ENCODE measurements at regions not wholly inside any gene's neighbourhood (a gene's known extent, or its start where the extent isn't known, plus 50 kb on each side); places are given as distances from the start of the nearest gene placed in this dataset.

- TF ChIP-seq EZH2phosphoT487 (IDR thresholded peaks at IDR 0.05; ENCODE audit: borderline replicate concordance) (no peak), CTCF (conservative IDR thresholded peaks at IDR 0.05; ENCODE audit: low read length) (no peak)
- no peaks in the 10 kb centered on the region for H3K9me2 ChIP-seq (replicated peaks; ENCODE audit: low read depth, low read length)
- no peaks in the 10 kb centered on the region for H3K27me3 ChIP-seq (ENCODE audit: insufficient read depth, low read length, poor library complexity, severe bottlenecking)
- H3K9ac ChIP-seq (ENCODE audit: low read depth, low read length, poor library complexity, severe bottlenecking): no peak overlapping the region
- H3K4me2 ChIP-seq (ENCODE audit: low read depth, low read length, poor library complexity, severe bottlenecking): no peak overlapping the region
- no peaks in the 10 kb centered on the region for H3K36me3 ChIP-seq (ENCODE audit: insufficient read depth, low read length)
- no peaks in the 10 kb centered on the region for H3F3A ChIP-seq (ENCODE audit: low read depth)
- no peaks in the 10 kb centered on the region for H3K79me2 ChIP-seq (ENCODE audit: insufficient read depth, low read length)
- H3K4me3 ChIP-seq (ENCODE audit: low read length, poor library complexity, severe bottlenecking): no peak overlapping the region
- H4K20me1 ChIP-seq (ENCODE audit: insufficient read depth, low read length, poor library complexity, severe bottlenecking): no peaks in the 10 kb centered on the region
- no peaks in the 10 kb centered on the region for H3K9me3 ChIP-seq (ENCODE audit: insufficient read depth, low read depth, low read length)
- no peaks in the 10 kb centered on the region for H3K4me1 ChIP-seq (ENCODE audit: insufficient read depth, low read length, poor library complexity, severe bottlenecking)
- H2AFZ ChIP-seq (ENCODE audit: low read length): no peak overlapping the region
These were observed 850.0 kb downstream of the LTN1 start for GRCh38 chr21:28142697-28143096.

DNA sequence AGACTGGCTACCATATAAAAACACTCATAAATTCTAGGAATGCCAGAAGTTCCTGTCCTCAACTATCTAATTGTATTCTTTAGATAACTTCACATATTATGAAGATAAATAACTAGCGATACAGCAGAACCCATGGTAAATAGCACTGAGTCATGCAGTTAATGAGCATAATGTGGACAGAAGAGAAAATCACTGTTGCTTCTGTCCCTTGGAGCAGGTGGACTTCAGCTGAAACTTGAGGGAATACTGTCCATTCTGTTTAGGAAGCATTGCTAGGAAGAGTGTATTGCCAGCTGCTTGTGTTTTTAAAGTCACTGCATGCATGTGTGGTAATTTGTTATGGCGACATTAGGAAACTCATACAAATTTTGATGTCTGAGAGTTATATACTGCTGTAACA lies 854.4 kb downstream of the LTN1 start:
- Histone ChIP-seq H3K9me3 (ENCODE audit: insufficient read depth, low read depth, low read length) (0 out of 2 replicates have a peak, but pooled peaks cover 3% of the 10 kb centered on the region), H3K79me2 (ENCODE audit: insufficient read depth, low read length) (no peaks in the 10 kb centered on the region), H3K9me2 (replicated peaks; ENCODE audit: low read depth, low read length) (no peaks in the 10 kb centered on the region), H2AFZ (ENCODE audit: low read length) (no peak overlapping the region), H4K20me1 (ENCODE audit: insufficient read depth, low read length, poor library complexity, severe bottlenecking) (no peaks in the 10 kb centered on the region), H3K4me1 (ENCODE audit: insufficient read depth, low read length, poor library complexity, severe bottlenecking) (no peaks in the 10 kb centered on the region), H3K4me3 (ENCODE audit: low read length, poor library complexity, severe bottlenecking) (no peak overlapping the region), H3K9ac (ENCODE audit: low read depth, low read length, poor library complexity, severe bottlenecking) (no peak overlapping the region), H3K36me3 (ENCODE audit: insufficient read depth, low read length) (no peaks in the 10 kb centered on the region), H3F3A (ENCODE audit: low read depth) (no peaks in the 10 kb centered on the region), H3K4me2 (ENCODE audit: low read depth, low read length, poor library complexity, severe bottlenecking) (no peak overlapping the region), H3K27me3 (ENCODE audit: insufficient read depth, low read length, poor library complexity, severe bottlenecking) (no peaks in the 10 kb centered on the region)
- no peak for TF ChIP-seq CTCF (conservative IDR thresholded peaks at IDR 0.05; ENCODE audit: low read length)
- no peak for TF ChIP-seq EZH2phosphoT487 (IDR thresholded peaks at IDR 0.05; ENCODE audit: borderline replicate concordance)

GRCh38 chr21:28136656-28137255 lies 855.9 kb downstream of the LTN1 start:
- Histone ChIP-seq H3K4me2 (ENCODE audit: low read depth, low read length, poor library complexity, severe bottlenecking) (no peak overlapping the region), H2AFZ (ENCODE audit: low read length) (no peak overlapping the region), H4K20me1 (ENCODE audit: insufficient read depth, low read length, poor library complexity, severe bottlenecking) (no peaks in the 10 kb centered on the region), H3K9ac (ENCODE audit: low read depth, low read length, poor library complexity, severe bottlenecking) (no peak overlapping the region), H3F3A (ENCODE audit: low read depth) (no peaks in the 10 kb centered on the region), H3K9me2 (replicated peaks; ENCODE audit: low read depth, low read length) (no peaks in the 10 kb centered on the region), H3K4me1 (ENCODE audit: insufficient read depth, low read length, poor library complexity, severe bottlenecking) (no peaks in the 10 kb centered on the region), H3K4me3 (ENCODE audit: low read length, poor library complexity, severe bottlenecking) (no peak overlapping the region), H3K27me3 (ENCODE audit: insufficient read depth, low read length, poor library complexity, severe bottlenecking) (no peaks in the 10 kb centered on the region), H3K36me3 (ENCODE audit: insufficient read depth, low read length) (no peaks in the 10 kb centered on the region), H3K9me3 (ENCODE audit: insufficient read depth, low read depth, low read length) (0 out of 2 replicates have a peak, but pooled peaks cover 3% of the 10 kb centered on the region), H3K79me2 (ENCODE audit: insufficient read depth, low read length) (no peaks in the 10 kb centered on the region)
- TF ChIP-seq CTCF (conservative IDR thresholded peaks at IDR 0.05; ENCODE audit: low read length): no peak
- TF ChIP-seq EZH2phosphoT487 (IDR thresholded peaks at IDR 0.05; ENCODE audit: borderline replicate concordance): no peak

Data from Loucy (cell line).